Panc1 (cell line): ENCODE measurements at regions not wholly inside any gene's neighbourhood (a gene's known extent, or its start where the extent isn't known, plus 50 kb on each side); places are given as distances from the start of the nearest gene placed in this dataset.

Experiments
- ATAC-seq: fragments of 200-7000 bp; cut with Tn5 transposase; 2 replicates; pipeline ENCODE4 v1.9.1; 2020; ENCODE audit warnings: mild to moderate bottlenecking, moderate library complexity
- BruUV-seq: library from RNA; stranded (reverse); fragments of 400-500 nt; replicated peaks from 2 replicates; lab custom pipeline; 2021; lab: Mats Ljungman, UMichigan
- CTCF ChIA-PET: fragments of 300-600 bp; sonication (Branson Sonifier 250); formaldehyde crosslinking; loops from one replicate; lab custom pipeline; 2022; ENCODE audit warnings: antibody characterized with exemption; lab: Charles Lee
- POLR2A ChIA-PET: fragments of 300-600 bp; sonication (Branson Sonifier 250); formaldehyde crosslinking; loops from one replicate; lab custom pipeline; 2022; ENCODE audit warnings: antibody characterized with exemption; lab: Charles Lee
- DNase-seq: peaks from one replicate; pipeline ENCODE4 v3.0.0-alpha.2; 2010; ENCODE audit warnings: low read depth, low spot score
- H3K27ac ChIP-seq: 2 replicates; pipeline ENCODE4 v1.5.1; 2011; ENCODE audit warnings: mild to moderate bottlenecking, low read length, inconsistent platforms
- H3K27me3 ChIP-seq: fragments of 200-500 bp; sonication (Bioruptor generic); 2 replicates; pipeline ENCODE4 v1.6.0; 2014; ENCODE audit warnings: low read length, inconsistent platforms; ENCODE audit not compliant: control insufficient read depth, insufficient read depth
- H3K36me3 ChIP-seq: fragments of 200-500 bp; sonication (Bioruptor generic); 2 replicates; pipeline ENCODE4 v1.5.1; 2014; ENCODE audit warnings: inconsistent platforms, mild to moderate bottlenecking, low read length, moderate library complexity; ENCODE audit not compliant: control insufficient read depth, insufficient read depth
- H3K4me1 ChIP-seq: 2 replicates; pipeline ENCODE4 v1.5.1; 2011; ENCODE audit warnings: inconsistent platforms, mild to moderate bottlenecking, low read length, moderate library complexity; ENCODE audit not compliant: control insufficient read depth, insufficient read depth
- H3K4me3 ChIP-seq, 2 experiments: 2 replicates each; pipeline ENCODE4 v1.5.1; 2011 to 2012; ENCODE audit warnings: low read depth in 2 of 2, low read length in 2 of 2, mild to moderate bottlenecking in 2 of 2, inconsistent platforms in 1 of 2, moderate library complexity in 1 of 2
- H3K9me3 ChIP-seq: fragments of 200-500 bp; sonication (Bioruptor generic); 2 replicates; pipeline ENCODE4 v1.5.1; 2014; ENCODE audit warnings: low read depth, mild to moderate bottlenecking, inconsistent platforms, low read length, moderate library complexity; ENCODE audit not compliant: control insufficient read depth, insufficient read depth
- CTCF ChIP-seq: fragments of 450-650 bp; IDR thresholded peaks from 2 replicates; pipeline ENCODE4 v1.5.1; 2017; ENCODE audit warnings: mild to moderate bottlenecking
- POLR2AphosphoS5 ChIP-seq: IDR thresholded peaks from 2 replicates; pipeline ENCODE4 v1.6.1; 2012; ENCODE audit warnings: mild to moderate bottlenecking, low read depth, low read length, moderate library complexity
- REST ChIP-seq, 2 experiments: IDR thresholded peaks; 2 replicates each; pipeline ENCODE4 v1.6.1; 2011 to 2012; ENCODE audit warnings: low read depth in 2 of 2, control low read depth in 1 of 2, low read length in 1 of 2, mild to moderate bottlenecking in 1 of 2, moderate library complexity in 1 of 2; ENCODE audit not compliant: insufficient read depth in 1 of 2
- SIN3A ChIP-seq: IDR thresholded peaks from 2 replicates; pipeline ENCODE4 v1.6.1; 2012; ENCODE audit warnings: low read depth, mild to moderate bottlenecking, low read length, moderate library complexity, borderline replicate concordance; ENCODE audit not compliant: insufficient read depth
- TCF7L2 ChIP-seq: IDR thresholded peaks from 2 replicates; pipeline ENCODE4 v1.6.1; 2011; ENCODE audit warnings: mild to moderate bottlenecking, low read depth, low read length, inconsistent platforms
- in situ Hi-C: cut with HindIII; loops from 2 replicates; pipeline ENCODE4 v1.10.0; 2016; ENCODE audit warnings: low sequenced_read_pairs, low pct_unique_long_range_greater_than_20kb
- intact Hi-C: fragments of 100-400 bp; cut with micrococcal nuclease; formaldehyde crosslinking; loops from one replicate; pipeline ENCODE4 v1.10.0; 2022; ENCODE audit not compliant: unreplicated experiment

GRCh38 chr3:102133376-102133775 lies 284.1 kb downstream of the NFKBIZ start:
- intact Hi-C loops, result no loop called here
- TF ChIP-seq TCF7L2, result no peak

DNA sequence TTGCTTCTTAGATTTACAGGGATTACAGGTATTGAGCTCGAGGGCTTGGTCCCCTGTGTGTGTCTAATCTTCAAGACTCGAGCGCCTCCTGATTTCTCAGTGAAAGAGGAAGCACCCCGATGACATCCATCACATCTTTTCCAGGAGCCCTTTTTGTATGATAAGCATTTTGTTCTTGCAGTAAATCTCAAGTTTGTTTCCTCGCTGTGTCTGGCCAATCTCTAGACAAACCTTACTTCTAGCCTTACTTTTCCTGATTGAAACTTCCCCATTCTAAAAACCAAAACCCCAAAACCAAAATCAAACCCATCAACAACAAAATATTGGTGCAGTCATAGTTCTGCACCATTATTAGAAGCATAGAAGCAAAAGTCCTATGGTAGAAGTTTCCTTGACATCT lies 286.0 kb downstream of the NFKBIZ start:
- Histone ChIP-seq H3K4me1 (no peaks in the 10 kb centered on the region), H3K4me3 (no peak overlapping the region), H3K9me3 (no peaks in the 10 kb centered on the region; the same call in 1 of the 2 replicates), H3K27me3 (no peaks in the 10 kb centered on the region), H3K27ac (no peak overlapping the region), H3K36me3 (no peaks in the 10 kb centered on the region)
- CTCF ChIA-PET, result no interaction called here
- BruUV-seq, result no TSS peak
- intact Hi-C loops, result no loop called here
- in situ Hi-C loops, result no loop called here
- ATAC-seq (no peak), DNase-seq (no peak)
- TF ChIP-seq REST (IDR thresholded peaks at IDR 0.05; ENCODE audit: insufficient read depth in 1 of 2, low read depth in 2 of 2, low read length in 1 of 2) (no peak), SIN3A (no peak), CTCF (no peak), POLR2AphosphoS5 (no peak), TCF7L2 (no peak)
- POLR2A ChIA-PET, result no interaction called here

More at GRCh38 chr3:102133376-102133775, 284.1 kb downstream of the NFKBIZ start:
- no peak overlapping the region for H3K27ac ChIP-seq
- H3K4me1 ChIP-seq, result no peaks in the 10 kb centered on the region
- H3K36me3 ChIP-seq, result no peaks in the 10 kb centered on the region
- in situ Hi-C loops, result no loop called here
- no peaks in the 10 kb centered on the region; the same call in 1 of the 2 replicates for H3K9me3 ChIP-seq
- no peak overlapping the region for H3K4me3 ChIP-seq
- ATAC-seq, result no peak
- no peak for DNase-seq
- no TSS peak for BruUV-seq
- POLR2A ChIA-PET, result no interaction called here
- no peaks in the 10 kb centered on the region for H3K27me3 ChIP-seq
- CTCF ChIA-PET, result no interaction called here

- BruUV-seq, result no TSS peak
- POLR2A ChIA-PET, result no interaction called here
- Histone ChIP-seq H3K36me3 (no peaks in the 10 kb centered on the region), H3K27ac (no peak overlapping the region), H3K4me3 (no peak overlapping the region), H3K27me3 (no peaks in the 10 kb centered on the region), H3K4me1 (no peaks in the 10 kb centered on the region), H3K9me3 (no peaks in the 10 kb centered on the region; the same call in 1 of the 2 replicates)
- DNase-seq (no peak), ATAC-seq (no peak)
- intact Hi-C loops, result no loop called here
- no peak for TF ChIP-seq REST (IDR thresholded peaks at IDR 0.05; ENCODE audit: insufficient read depth in 1 of 2, low read depth in 2 of 2, low read length in 1 of 2)
- CTCF ChIA-PET, result no interaction called here
- in situ Hi-C loops, result no loop called here
Observed at GRCh38 chr3:102136183-102136582, 286.9 kb downstream of the NFKBIZ start.
